ENCODE measurements at regions not wholly inside any gene's neighbourhood (a gene's known extent, or its start where the extent isn't known, plus 50 kb on each side); places are given as distances from the start of the nearest gene placed in this dataset.

DNA sequence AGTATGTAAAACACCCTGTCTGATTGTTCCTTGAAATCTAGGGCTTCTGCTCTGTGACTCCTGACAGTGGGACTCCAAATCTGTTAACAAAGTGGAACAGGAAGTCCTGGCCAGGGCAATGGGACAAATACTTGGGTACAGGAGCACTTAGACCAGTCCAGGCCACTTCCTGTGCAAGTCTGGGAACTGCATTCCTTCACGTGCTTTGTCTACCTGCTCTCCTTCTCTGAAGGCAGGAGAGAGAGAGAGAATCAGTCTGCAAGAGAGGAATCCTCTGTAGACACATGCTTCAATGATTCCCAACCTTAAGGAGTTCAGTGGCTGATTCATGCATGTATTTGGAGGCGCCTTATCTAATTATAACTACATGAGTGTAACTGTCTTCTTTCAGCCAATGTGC lies 530.2 kb downstream of the GATA3 start:
- TF ChIP-seq, protein P1, sequence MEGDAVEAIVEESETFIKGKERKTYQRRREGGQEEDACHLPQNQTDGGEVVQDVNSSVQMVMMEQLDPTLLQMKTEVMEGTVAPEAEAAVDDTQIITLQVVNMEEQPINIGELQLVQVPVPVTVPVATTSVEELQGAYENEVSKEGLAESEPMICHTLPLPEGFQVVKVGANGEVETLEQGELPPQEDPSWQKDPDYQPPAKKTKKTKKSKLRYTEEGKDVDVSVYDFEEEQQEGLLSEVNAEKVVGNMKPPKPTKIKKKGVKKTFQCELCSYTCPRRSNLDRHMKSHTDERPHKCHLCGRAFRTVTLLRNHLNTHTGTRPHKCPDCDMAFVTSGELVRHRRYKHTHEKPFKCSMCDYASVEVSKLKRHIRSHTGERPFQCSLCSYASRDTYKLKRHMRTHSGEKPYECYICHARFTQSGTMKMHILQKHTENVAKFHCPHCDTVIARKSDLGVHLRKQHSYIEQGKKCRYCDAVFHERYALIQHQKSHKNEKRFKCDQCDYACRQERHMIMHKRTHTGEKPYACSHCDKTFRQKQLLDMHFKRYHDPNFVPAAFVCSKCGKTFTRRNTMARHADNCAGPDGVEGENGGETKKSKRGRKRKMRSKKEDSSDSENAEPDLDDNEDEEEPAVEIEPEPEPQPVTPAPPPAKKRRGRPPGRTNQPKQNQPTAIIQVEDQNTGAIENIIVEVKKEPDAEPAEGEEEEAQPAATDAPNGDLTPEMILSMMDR (IDR thresholded peaks at IDR 0.05): no peak
- Histone ChIP-seq H3K27me3 (no peaks in the 10 kb centered on the region), H3K9me3 (no peaks in the 10 kb centered on the region), H3K4me3 (no peak overlapping the region), H3K27ac (no peak overlapping the region), H3K36me3 (no peaks in the 10 kb centered on the region), H3K4me1 (no peaks in the 10 kb centered on the region)
- no peak for DNase-seq (ENCODE audit: low spot score)

DNA sequence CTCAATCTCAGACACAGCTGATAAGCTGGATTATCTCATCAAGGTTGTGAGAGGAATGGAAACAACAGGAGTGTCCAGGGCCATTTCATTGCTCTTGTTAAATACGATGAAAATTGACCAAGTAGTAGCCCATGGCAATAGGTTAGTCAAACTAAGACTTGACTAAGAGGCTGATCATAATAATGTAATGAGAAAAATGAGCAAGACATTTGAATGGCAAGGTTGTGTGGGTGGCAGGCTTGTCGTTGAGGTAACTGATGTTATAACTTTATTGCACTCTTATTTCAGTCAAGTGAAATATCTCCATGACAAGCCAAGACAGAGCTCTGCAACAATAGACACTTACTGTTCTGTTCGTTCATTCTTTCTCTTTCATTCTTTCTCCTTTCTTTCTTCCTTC lies 532.0 kb downstream of the GATA3 start:
- H3K9me3 ChIP-seq: no peaks in the 10 kb centered on the region
- H3K4me1 ChIP-seq: no peaks in the 10 kb centered on the region
- H3K27ac ChIP-seq: no peak overlapping the region
- TF ChIP-seq, protein P1 (IDR thresholded peaks at IDR 0.05): no peak
- DNase-seq (ENCODE audit: low spot score): no peak
- no peak overlapping the region for H3K4me3 ChIP-seq
- H3K36me3 ChIP-seq: no peaks in the 10 kb centered on the region
- H3K27me3 ChIP-seq: no peaks in the 10 kb centered on the region

DNA sequence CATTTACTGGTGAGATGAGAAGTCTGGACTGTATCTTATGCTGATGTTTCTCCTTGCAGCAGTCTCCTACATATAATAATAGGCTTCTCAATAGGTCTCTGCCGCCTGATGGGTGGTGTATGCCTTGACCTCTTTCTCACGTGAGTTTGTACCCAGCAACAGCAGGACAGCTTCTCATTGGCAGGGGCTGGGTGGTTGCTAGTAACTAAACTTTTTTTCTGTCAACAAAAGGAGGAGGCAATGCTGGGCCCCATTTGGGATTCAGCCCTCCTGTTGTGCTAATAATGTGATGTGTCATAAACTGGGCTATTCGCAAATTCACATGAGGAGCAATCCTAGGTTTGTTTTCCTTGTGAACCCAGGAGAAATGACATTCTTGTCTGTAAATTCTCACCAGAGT lies 533.6 kb downstream of the GATA3 start:
- Histone ChIP-seq H3K27ac (no peak overlapping the region), H3K4me1 (no peaks in the 10 kb centered on the region), H3K4me3 (no peak overlapping the region), H3K36me3 (no peaks in the 10 kb centered on the region), H3K27me3 (no peaks in the 10 kb centered on the region), H3K9me3 (no peaks in the 10 kb centered on the region)
- TF ChIP-seq, protein P1 (IDR thresholded peaks at IDR 0.05): no peak
- DNase-seq (ENCODE audit: low spot score): no peak

DNA sequence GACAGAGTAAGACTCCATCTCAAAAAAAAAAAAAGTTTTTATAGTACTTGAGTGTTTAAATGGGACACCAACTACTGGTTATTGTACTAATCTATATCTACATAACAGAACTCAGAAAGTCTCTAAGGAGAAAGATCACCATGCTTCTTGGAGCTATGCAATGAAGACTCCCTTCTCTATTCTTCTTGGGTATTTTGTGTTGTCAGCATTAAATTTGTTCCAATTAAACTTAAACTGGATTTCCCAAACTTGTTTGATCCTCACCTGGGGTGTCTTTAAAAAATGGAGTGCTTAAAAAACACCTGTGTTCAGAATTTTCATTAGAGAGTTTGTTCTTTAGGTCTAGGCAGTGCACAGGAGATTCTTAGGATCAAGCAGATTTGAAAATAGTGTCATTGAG lies 536.0 kb downstream of the GATA3 start:
- Histone ChIP-seq H3K4me3 (no peak overlapping the region), H3K27ac (no peak overlapping the region), H3K36me3 (no peaks in the 10 kb centered on the region), H3K4me1 (no peaks in the 10 kb centered on the region), H3K9me3 (no peaks in the 10 kb centered on the region), H3K27me3 (no peaks in the 10 kb centered on the region)
- no peak for DNase-seq (ENCODE audit: low spot score)
- TF ChIP-seq, protein P1 (IDR thresholded peaks at IDR 0.05): no peak

DNA sequence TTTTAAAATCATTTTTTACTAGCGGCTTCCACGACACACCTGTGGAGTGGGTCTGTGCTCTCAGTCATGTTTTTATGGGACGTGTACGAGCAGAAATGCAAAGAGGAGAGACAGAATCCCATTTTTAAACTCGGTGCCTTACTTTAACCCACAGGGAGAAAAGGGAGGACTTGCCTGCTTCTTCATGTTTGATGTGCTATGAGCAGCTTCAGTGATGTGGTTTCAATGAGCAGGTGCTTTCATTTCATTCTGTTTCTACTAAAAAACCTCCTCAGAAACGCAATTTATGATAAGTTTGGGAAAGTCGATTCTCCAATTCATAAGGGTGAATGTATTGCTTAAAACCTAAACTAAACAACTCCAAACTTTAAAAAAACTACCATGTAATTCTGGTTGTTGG lies 537.2 kb downstream of the GATA3 start:
- no peak for DNase-seq (ENCODE audit: low spot score)
- Histone ChIP-seq H3K4me1 (no peaks in the 10 kb centered on the region), H3K27me3 (no peaks in the 10 kb centered on the region), H3K36me3 (no peaks in the 10 kb centered on the region), H3K4me3 (no peak overlapping the region), H3K27ac (no peak overlapping the region), H3K9me3 (no peaks in the 10 kb centered on the region)
- TF ChIP-seq, protein P1 (IDR thresholded peaks at IDR 0.05): no peak

DNA sequence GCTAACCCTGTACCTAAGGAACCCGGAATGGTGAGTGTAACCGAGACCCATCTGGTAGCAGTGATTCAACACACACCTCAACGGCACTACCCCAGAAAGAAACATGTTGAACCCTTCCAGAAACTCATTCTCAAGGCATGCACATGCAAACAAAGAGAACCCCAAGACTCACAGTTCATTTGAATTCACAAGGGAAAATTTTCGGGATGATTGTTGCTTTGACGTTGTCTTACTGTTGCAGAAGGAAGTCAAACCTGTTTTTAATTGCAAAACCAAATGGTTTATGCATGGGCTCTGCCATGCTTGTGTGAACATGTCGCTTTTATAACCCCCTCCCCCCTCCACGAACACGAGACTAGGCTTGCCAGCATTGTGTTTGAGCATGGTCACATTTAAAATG lies 539.7 kb downstream of the GATA3 start:
- H3K27ac ChIP-seq: no peak overlapping the region
- H3K27me3 ChIP-seq: no peaks in the 10 kb centered on the region
- no peaks in the 10 kb centered on the region for H3K9me3 ChIP-seq
- no peaks in the 10 kb centered on the region for H3K36me3 ChIP-seq
- TF ChIP-seq, protein P1 (IDR thresholded peaks at IDR 0.05): no peak
- H3K4me3 ChIP-seq: no peak overlapping the region
- H3K4me1 ChIP-seq: no peaks in the 10 kb centered on the region
- DNase-seq (ENCODE audit: low spot score): no peak

All from right atrium auricular region (tissue), 2 donors.